ENCODE measurements at regions not wholly inside any gene's neighbourhood (a gene's known extent, or its start where the extent isn't known, plus 50 kb on each side); places are given as distances from the start of the nearest gene placed in this dataset.
"Not testable (repeated sequence)": the region's sequence is repeated elsewhere in the genome, so short reads cannot be mapped to it uniquely, and the experiment has no call there.

DNA sequence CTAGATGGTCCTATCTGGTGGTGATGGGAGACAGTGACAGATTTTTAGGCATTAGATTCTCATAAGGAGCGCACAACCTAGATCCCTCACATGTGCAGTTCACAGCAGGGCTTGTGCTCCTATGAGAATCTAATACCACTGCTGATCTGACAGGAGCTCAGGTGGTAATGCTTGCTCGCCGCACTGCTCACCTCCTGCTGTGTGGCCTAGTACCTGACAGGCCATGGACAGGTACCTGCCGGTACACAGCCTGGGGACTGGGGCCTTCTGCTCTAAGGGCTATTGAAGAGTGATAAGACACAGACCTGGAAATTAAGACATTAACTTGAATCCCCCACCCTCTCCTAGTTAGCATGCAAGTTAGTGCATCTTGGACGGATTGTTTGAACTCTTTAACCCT is 64.4 kb downstream of the KLRB1 start:
- not testable (repeated sequence) for DNase-seq

DNA sequence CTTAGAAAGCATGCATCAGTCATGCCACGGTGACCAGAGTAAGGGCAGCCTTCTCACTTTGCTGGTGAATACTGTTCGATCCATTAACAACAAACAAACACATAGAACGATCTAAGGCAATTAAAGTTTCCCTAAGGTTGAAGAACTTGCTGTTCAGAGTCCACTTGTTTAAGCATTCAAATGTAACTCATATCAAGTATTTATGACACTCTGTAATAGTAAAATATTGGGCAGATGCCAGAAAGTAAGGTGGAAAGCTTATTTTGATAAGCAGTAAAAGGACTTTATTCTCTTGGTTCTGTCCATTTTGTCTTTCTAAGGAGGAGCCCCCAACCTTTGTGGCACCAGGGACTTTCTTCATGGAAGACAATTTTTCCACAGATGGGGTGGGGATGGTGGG is 64.9 kb downstream of the KLRB1 start:
- not testable (repeated sequence) for DNase-seq

DNA sequence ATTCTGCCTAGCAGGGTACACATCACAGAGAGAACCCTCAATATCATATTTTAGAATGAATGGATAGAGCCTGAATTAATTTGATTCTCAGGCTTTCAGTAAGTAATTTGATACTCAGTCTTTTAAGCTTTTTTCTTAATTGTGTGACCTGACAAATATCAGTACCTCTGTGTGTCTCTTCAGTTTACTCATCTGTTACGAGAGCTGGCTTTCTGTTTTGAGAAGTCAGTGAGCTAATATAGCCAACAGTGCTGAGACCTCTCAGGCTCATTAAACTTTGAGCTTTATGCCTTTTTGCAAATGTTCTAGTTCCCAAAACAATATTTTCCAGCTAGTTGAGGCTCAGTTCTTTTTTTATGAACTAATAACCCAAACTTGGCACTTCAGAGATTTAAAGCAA is 91.8 kb downstream of the KLRB1 start:
- DNase-seq: not testable (repeated sequence)

DNA sequence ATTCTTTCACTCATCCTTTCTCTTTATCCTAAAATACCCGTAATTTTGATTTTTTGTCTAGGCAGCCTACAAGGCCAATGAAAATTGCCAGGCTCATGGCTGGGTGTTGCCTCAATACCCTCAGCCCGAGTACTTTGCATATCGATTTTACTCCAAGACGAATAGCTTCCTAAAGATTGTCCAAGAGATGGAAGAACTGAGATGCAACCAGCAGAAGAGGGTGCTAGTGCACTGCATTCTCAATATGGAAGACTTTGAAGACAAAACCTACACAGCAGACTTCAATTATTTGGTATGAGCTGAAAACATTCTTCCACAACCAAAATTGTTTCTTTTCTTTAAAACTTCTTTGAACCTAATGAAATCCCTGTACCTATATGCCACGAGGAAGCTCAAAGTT is 95.0 kb downstream of the KLRB1 start:
- DNase-seq: not testable (repeated sequence)

DNA sequence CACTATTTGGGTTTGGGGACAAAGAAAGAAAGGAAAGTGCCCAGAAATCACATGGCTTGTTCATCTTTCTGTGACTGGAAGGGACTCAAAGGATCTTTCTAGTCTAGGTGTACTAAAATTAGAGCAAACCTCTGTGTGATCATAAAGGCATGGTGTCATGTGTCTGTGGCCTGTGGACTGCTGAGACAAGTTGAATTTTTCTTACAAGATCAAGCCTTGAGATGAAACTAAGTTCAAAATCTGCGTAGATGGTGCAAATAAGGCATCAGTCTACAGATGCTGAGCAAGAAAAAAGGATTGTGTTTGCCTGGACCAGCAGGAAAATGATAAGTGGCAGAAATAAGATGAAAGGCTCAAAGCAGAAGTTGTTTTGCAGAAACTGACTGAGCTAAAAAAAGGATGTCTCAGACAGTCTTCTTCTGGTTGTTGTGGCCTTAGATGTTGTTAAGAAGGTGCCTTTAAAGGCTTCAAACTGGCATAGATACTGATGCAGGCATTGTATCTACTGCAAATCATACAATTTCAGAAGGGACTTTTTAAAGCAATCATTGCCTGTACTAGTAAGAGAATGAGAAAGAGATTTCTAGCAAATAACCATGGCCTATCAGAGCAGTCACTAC is 97.2 kb downstream of the KLRB1 start:
- not testable (repeated sequence) for DNase-seq

DNA sequence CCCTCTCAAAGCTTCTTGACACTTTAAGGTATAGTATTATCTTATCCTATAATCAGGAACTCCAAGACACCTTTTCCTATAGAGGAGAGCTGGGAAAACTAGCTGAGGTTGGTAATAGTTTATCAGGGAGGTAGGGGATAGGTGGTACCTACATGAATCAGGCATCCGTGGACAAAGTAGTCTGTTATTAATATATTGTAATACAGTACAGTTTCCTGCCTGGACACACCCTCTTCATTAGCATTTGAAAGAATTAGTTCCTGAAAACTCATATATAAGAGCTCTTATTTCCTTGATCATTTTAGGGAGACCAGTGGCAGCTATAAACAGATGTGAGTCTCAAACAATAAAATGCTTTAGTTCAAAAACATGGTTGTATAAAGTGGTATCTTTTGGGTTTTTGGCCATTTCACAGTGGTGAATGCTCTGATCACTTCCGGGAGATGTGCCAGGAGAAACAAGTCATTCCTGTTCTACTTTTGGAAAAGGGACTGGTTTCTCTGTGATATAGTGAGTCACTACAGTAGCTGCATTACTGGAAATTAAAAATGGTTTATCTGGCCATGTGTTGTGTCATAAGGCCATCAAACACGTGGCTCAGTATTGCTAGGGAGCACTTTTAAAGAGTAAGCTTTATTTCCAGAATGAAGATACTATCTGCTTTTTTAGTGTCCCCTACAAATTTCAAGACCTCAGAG is 98.1 kb downstream of the KLRB1 start:
- DNase-seq: no peak

DNA sequence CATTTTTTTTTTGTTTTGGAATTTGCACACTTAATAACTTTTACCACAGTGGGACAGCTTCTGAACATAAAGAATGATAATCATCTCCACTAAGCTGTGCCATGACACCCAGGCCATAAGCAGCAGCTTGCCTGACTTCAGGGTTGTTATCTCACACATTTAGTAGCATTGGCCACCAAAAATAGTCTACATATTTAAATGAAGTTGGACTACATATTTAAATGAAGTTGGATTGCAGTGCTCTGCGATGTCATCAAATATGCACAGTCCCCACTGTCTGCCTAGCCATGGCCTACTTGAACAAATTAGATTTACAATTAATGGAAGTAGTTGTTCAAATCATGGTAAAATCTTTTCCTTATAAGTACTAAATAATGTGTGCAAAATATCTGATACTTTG is 101.0 kb downstream of the KLRB1 start:
- DNase-seq: no peak

DNA sequence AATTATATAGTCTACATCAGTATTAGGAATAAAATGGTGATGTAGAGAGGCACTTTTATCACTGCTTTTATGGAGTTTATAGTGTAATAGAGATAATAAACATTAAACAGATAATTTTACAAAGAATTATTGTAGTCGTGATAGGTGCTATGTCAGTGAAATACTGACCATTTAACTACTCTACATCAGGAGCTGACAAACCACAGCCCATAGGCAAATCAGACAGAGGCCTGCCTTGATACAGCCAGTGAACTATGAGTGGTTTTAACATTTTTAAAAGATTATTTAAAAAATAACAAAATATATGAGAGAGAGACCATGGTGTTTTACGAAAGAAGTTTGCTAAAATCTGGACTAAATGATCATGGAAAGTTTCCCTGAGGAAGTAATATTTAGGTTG is 104.3 kb downstream of the KLRB1 start:
- not testable (repeated sequence) for DNase-seq

DNA sequence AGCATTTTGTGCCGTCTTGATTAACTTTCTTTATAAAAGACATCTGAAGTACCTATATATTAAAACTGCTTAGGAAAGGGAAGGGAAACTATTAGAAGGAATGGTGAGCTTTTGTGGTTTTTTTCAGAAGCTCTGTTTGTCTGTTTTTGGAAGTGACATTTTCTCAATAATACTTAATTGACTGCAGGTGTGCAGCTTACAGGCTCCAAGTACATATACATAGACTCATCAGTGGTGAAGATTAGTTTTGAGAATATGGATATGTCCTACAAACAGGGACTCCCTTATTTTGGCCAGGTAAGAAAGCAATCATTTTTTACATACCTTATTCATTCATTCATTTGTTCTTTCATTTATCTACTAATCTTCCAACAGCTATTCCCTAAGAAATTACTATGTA is 104.9 kb downstream of the KLRB1 start:
- DNase-seq: not testable (repeated sequence)

DNA sequence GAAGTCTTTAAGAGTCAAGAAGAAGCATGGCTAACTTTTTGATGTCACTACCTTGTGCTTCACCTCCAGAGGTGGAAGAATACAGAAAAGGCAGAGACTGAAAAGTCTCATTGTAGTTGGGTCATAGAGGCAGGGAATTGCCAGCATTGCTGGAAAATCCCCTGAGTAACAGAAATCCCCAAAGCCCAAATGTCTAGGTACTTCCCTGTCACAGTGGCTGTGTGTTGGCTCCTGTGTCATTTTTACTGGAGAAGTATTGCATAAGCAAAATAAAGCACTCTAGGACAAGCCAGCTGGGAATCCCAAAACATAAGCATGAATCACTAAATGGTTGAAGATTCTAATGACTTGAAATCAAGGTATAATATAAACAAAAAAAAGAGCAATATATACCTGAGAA is 114.4 kb downstream of the KLRB1 start:
- DNase-seq: not testable (repeated sequence)

DNA sequence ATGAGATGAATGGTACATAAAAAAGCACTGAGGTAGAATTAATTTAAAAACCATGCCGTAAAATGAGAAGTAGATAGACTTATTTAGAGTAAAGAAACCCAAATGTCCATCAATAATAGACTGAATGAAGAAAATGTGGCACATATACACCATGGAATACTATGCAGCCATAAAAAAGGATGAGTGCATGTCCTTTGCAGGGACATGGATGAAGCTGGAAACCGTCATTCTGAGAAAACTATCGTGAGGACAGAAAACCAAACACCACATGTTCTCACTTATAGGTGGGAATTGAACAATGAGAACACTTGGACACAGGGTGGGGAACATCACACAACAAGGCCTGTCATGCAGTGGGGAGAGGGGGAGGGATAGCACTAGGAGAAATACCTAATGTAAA is 126.4 kb downstream of the KLRB1 start:
- DNase-seq: not testable (repeated sequence)

DNA sequence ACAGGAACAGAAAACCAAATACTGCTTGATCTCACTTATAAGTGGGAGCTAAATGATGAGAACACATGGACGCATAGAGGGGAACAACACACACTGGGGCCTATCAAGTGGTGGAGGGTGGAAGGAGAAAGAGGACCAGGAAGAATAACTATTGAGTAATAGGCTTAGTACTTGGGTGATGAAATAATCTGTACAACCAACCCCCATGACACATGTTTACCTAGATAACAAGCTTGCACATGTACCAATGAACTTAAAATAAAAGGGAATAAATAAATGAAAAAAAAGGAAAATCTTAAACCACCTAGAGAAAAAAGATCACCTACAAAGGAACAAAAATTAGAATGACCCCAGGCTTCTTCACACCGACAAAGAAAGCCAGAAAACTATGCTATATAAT is 133.5 kb downstream of the KLRB1 start:
- DNase-seq: not testable (repeated sequence)

DNA sequence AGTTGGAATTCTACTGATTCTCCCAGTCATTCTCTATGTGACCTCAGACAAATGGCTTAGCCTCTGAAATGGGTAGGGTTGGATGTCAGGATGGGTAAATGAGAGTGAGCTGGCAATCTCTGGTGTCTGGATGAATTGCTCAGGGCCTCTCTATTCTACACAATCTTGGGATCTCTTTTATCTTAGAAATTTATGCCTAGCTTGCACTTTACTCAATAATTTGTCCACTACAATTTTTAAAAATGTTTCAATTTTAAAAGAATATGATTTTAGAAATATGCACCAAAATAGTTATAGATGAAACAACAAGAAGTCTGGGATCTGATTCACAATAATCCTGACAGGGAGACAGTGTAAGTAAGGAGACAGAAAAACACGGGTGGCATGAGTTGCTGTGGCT is 134.1 kb downstream of the KLRB1 start:
- not testable (repeated sequence) for DNase-seq

DNA sequence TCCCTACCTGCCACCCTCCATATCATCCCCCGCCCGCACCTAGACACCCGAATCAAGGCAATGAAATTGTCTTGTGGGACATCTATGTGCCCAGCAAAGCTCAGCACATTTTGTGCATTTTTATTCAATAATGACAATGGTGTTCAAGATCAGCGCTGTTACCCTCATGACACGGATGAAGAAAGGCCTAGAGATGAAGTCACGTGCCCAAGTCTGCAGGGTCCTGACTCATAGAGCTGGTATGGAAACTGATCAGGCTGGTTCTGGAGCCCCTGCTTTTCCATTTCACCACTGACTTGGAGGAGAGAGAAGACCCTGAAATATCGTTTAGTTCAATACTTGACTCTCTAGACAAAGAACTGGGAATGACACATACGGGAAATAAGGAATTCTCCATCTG is 136.2 kb downstream of the KLRB1 start:
- DNase-seq: not testable (repeated sequence)

DNA sequence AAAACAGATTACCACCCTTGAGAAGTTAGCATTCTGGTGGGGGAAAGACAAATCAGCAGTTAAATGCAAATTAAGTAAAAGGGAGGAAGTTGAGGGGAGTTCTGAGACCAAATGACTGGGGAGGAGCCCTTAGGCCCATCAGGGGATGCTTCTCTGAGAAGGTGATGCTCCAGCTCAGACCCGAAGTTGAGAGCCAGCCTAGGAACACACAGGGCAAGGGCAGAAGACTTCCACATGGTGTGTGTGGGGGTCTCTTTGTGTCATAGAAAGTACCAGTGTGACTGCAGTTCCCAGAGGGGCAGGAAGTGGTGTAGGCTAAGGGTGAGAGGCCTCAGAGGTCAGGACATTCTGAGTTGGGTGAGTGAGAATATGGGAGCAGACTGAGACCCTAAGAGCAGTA is 137.3 kb downstream of the KLRB1 start:
- DNase-seq: not testable (repeated sequence)

DNA sequence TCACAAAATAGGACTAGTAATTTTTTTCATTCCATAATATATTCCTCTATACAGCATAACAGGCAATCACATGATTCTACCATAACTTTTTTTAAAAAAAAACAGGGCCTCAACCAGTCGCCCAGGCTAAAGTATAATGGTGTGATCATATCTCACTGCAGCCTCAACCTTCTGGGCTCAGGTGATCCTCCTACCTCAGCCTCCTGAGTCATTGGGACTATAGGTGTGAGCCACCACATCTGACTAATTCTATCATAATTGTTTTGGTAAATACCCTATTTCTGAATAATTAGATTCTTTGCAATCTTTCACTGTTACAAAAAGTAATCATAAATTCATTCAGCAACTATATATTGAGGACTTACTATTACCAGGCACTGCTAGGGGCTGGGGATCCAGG is 137.8 kb downstream of the KLRB1 start:
- DNase-seq: not testable (repeated sequence)

DNA sequence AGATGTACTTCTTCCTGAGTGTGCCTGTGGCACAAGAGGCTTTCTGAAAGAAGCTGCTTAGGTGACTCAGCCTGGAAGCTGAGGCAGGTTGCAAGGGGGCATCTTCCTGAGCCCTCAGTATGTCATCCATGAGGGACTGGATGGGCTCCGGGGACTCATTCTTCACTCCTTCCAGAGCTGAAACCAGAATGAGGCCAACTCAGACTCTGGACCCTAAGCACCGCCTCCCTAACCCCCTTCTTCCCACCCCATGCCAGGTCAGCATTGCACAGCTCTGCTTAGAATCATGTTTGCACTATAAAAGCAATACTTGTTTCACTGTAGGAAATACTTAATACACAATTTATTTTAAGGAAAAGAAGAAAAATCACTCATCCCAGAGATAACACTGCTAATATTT is 138.3 kb downstream of the KLRB1 start:
- DNase-seq: not testable (repeated sequence)

DNA sequence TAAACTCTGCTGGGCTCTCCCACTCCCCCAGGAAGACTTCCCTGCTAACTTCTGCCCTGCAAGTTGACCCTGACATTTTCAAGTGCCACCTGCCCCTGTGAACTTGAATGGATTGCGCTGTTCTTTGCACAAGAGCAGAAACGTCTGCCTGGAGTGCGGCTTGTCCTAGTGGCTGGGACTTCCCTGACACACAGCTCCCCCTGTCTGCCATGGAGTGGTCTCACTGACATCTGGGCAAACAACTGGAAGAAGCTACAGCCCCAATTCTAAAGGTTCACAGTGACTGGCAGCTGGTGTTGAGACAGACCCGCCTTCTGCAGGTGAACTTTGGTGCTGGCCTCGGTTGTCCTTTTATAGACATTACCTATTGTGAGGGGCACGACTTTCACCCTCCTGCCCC is 138.7 kb downstream of the KLRB1 start:
- DNase-seq: peak; percentile 37

DNA sequence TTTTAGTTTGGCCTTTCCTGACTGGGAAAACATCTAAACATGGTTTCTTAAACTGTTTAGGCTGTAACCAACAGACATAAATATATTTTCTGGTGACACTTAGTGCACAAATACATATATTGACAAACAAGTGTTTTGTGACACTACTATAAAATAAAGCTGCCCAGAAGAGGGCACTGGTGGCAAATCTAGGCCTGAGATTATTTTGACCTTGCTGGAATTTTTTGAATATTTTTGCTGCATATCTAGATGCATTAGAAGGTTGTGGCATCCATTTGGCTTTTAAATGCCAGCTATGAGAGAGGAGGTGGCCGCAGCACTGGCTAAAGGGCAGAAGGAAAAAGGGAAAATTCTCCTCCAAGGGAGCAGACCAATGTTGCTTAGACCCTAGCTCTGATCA is 139.6 kb downstream of the KLRB1 start:
- DNase-seq: not testable (repeated sequence)

DNA sequence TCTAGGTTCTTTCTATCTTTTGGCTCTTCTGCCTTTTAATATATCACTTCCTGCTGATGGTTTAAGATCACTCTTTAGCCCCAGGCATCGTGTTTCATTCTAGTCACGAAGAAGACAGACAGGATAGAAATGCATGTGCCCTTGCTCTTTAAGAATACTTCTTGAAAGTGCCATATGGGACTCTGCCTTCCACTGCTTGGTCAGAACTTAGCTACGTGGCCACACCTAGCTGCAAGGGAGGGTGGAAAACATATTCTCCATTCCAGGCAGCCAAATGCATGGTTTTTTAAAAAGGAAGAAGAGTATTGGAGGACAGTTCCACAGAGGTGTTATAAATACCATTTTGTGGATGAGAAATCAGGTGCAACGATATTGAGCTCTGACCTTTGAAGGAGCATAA is 143.3 kb downstream of the KLRB1 start:
- no peak for DNase-seq

DNA sequence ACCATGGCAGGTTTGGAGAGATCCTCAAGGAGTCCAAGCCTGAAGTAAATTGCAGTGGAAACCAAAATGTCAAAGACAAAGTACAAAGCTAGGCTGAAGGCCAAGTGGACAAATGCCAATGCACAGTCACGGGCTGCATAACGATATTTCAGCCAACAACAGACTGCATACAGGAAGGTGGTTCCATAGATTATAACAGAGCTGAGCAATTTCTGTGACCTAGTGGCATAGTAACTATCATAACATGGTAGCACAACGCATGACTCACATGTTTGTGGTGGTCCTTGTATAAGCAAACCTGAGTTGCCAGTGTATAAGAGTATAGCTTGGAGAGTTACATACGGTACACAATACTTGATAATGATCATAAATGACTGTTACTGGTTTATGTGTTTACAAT is 152.2 kb downstream of the KLRB1 start:
- DNase-seq: not testable (repeated sequence)

DNA sequence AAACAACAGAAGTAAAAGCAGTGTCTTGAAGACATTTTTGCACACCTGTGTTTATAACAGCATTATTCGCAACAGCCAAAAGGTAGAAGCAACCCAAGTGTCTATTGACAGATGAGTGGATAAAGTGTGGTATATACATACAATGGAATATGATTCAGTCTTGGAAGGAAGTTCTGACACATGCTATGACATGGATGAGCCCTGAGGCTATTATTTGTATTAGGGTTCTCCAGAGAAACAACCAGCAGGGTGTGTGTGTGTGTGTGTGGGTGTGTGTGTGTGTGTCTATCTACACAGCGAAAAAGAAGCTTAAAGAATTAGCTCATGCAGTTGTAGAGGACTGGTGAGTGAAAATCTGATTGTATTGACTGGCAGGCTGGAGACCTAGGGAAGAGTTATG is 153.7 kb downstream of the KLRB1 start:
- DNase-seq: not testable (repeated sequence)

DNA sequence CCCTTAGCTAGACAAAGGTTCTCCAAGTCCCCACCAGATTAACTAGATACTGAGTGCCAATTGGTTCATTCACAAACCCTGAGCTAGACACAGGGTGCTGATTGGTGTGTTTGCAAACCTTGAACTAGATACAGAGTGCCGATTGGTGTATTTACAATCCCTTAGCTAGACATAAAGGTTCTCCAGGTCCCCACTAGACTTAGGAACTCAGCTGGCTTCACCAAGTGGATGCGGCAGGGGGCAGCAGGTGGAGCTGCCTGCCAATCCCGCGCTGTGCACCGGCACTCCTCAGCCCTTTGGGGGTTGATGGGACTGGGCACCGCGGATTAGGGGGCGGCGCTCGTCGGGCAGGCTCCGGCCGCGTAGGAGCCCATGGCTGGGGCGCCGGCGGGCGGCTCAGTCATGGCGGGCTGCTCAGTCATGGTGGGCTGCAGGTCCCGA is 157.6 kb downstream of the KLRB1 start:
- DNase-seq: not testable (repeated sequence)

DNA sequence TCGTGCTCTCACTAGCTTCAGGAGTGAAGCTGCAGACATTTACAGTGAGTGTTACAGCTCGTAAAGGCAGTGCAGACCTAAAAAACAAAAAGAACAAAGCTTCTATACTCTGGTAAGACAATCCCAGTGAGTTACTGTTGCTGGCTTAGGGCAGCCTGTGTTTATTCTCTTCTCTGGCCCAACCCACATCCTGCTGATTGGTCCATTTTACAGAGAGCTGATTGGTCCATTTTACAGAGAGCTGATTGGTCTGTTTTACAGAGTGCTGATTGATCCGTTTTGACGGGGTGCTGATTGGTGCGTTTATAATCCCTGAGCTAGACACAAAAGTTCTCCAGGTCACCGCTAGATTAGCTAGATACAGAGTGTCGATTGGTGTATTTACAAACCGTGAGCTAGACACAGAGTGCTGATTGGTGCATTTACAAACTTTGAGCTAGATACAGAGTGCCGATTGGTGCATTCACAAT is 158.0 kb downstream of the KLRB1 start:
- not testable (repeated sequence) for DNase-seq

DNA sequence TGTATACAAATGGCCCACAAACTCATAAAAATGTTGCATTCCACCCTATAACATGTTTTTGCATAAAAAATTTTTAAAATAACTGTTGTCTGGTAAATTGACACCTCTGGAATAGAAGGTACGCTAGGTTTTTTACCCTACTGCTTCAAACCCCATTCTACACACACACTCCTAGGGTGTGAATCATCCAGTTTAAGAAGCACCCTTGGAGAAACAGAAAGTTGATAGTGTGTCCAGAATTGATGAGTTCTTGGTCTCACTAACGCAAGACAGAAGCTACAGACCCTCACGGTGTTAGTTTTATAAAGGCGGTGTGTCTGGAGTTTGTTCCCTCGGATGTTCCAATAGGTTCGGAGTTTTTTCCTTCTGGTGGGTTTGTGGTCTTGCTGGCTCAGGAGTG is 158.5 kb downstream of the KLRB1 start:
- DNase-seq: no peak
